Fibroblast of pulmonary artery (primary cell): ENCODE measurements at regions not wholly inside any gene's neighbourhood (a gene's known extent, or its start where the extent isn't known, plus 50 kb on each side); places are given as distances from the start of the nearest gene placed in this dataset.

ENCODE experiments used
- DNase-seq: peaks from one replicate; pipeline ENCODE4 v3.0.0-alpha.2; 2010; ENCODE audit warnings: low read depth
- H3K4me3 ChIP-seq: replicated peaks from 2 replicates; pipeline ENCODE4 v1.5.1; 2011; ENCODE audit warnings: low read depth, mild to moderate bottlenecking, control low read depth, low read length, moderate library complexity
- TF ChIP-seq, protein P1 (sequence below): IDR thresholded peaks from 2 replicates; pipeline ENCODE4 v1.5.1; 2011; ENCODE audit warnings: mild to moderate bottlenecking, control low read depth, low read length, inconsistent platforms; ENCODE audit errors: missing control alignments

DNA sequence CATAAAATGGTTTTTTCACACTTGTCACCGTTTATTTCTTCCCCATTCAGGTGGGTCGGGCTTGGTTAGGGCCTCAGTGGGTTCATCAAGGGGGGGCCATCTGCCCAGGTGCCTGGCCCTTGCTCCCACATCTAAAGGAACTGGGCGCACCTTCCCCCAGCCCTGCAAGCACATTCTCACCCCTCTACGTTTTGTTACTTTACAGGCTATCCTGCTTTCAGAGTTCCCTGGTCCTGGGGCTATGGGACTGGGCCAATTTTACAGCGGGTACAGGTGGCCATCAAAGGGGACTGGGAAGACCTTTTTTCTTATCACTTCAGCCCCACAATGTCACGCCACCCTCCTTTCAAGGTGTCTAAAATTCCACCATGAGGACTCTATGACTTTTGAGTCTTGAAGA is 71.8 kb upstream of the HAAO start:
- no peak for DNase-seq
- TF ChIP-seq, protein P1, sequence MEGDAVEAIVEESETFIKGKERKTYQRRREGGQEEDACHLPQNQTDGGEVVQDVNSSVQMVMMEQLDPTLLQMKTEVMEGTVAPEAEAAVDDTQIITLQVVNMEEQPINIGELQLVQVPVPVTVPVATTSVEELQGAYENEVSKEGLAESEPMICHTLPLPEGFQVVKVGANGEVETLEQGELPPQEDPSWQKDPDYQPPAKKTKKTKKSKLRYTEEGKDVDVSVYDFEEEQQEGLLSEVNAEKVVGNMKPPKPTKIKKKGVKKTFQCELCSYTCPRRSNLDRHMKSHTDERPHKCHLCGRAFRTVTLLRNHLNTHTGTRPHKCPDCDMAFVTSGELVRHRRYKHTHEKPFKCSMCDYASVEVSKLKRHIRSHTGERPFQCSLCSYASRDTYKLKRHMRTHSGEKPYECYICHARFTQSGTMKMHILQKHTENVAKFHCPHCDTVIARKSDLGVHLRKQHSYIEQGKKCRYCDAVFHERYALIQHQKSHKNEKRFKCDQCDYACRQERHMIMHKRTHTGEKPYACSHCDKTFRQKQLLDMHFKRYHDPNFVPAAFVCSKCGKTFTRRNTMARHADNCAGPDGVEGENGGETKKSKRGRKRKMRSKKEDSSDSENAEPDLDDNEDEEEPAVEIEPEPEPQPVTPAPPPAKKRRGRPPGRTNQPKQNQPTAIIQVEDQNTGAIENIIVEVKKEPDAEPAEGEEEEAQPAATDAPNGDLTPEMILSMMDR, result no peak
- no peak overlapping the region for H3K4me3 ChIP-seq

DNA sequence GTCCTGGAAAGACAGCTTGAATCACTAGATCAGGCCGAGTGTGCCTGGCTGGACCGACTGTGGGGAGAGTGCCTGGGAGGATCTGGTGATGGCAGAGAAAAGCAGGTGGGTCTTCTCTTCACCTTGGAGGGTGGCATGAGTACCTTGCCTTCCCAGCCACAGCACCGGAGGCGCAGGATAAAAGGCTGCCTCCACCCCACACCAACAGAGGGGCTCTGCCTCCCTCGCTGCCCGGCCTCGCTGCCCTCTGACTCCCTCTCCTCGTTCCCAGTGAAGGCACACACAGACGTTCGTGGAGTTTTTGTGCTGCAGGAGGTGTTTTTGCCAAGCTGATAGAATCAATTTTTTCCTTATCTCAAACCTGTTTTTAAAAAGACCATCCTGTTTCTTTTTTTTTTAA is 71.4 kb upstream of the HAAO start:
- H3K4me3 ChIP-seq, result no peak overlapping the region
- TF ChIP-seq, protein P1, result no peak
- DNase-seq, result no peak

DNA sequence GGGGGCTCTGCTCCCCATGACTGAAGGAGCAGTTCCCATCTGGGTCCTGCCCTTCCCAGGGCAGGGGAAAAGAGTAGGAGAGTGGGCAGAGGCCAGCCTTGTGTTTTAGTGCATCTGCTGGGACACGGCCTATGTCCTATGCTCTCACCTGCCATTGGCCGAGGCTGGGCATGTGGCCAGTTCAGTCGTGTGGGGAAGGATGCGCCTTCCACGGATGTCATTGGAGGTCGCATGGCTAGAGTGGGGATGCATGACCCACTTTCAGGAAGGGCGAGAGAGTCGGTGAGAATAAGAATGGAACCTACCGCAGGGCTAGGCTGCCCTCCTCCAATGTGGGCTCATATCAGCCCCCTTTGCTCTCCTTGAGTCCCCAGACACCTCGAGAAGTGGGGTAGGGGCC is 70.9 kb upstream of the HAAO start:
- DNase-seq, result no peak

DNA sequence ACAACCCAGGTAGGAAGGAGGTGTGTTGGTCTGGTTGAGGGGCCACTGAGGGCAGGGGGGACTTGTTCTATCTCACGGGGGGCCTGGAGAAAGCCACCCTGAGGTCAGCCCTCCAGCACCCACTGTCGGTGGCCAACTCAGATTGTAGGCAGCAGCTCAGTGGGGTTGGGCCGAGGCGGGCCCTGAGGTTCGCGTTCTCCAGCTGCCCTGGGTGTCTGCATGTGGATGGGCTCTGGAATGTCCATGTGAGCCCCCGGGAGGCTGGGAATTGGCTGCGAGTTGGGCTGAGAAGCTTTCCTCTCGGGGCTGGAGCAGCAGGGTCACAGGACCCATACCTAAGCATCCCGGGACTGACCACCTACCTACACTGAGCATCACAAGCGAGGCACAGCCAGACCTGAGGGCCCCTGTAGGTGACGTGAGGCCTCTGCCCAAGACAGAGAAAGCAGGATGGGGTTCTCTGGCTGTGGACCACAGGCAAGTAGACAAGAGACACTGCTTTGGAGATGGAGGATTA is 70.3 kb upstream of the HAAO start:
- no peak for DNase-seq
- TF ChIP-seq, protein P1, result no peak
- H3K4me3 ChIP-seq, result no peak overlapping the region

More for the DNA sequence above, 70.9 kb upstream of the HAAO start:
- H3K4me3 ChIP-seq, result no peak overlapping the region
- TF ChIP-seq, protein P1, result no peak

DNA sequence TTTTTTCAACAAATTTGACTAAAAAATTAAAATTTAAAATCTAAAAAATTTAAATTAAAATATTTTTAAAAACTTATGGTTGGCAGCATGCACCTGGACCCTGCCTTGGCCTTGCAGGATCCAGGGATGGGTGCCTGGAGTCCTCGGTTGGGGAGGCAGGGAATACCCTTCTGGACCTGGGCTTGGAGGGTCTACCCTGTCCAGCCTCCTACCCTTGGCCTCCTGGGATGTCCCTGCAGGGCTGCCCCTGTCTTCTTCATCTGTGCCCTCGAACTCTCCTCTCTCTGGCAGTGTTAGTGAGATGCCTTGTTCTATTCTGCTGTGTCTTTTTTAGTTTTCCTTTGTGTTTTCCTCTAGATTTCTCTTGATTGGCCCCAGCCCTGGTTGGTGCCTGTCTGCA is 68.9 kb upstream of the HAAO start:
- TF ChIP-seq, protein P1, result no peak
- DNase-seq, result no peak
- H3K4me3 ChIP-seq, result no peak overlapping the region

DNA sequence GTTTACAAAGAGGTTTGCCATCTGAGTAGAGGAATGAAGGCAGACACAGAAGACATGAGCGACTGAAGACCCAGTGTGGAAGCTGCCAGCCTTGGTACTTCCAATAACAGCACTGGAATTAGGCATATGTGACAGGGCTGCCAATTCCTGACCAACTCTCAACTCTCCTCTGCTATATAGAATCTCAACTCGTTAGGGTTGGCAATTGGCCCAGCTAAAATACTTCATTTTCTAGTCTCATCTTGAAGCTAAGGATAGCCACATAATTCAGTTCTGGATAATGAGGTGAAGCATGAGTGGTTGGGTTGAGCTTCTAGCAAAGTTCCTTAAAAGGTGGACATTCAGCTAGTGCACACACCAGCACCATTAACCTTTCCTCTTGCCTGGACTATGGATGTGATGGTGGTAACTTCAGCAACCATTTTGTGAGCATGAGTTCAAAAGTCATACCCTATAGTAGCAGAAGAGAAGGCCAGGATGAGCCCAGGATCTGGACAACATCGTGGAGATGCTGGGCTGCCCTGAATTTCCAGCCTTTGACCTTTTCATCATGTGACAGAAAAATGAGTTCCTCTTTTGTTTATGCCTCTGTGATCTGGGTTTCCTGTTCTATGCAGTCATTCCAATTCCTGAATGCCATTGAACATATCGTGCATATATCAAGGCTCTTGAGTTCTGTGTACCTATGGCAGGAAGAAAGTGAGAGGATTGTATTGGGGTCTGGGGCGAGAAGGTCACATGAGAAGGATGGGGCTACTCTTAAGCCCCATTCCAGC is 68.1 kb upstream of the HAAO start:
- H3K4me3 ChIP-seq, result no peak overlapping the region
- no peak for DNase-seq
- TF ChIP-seq, protein P1, result no peak

DNA sequence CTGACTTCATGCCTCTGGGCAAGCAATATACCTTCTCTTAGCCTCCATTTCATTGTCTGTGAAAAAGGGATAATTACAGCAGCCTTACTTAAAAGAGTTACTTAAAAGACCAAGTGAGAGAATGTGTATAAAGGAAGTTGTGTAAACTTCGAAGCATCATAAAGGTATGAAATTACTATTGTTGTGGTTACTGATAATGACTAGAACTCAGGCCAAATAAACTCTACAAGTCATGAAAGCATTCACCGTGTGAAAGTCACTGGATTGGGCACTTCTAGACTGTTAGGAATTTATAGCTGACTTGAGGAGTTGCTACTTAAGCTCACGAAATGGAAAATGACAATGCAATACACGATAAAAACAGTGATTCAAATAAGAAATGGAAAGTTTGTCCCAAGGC is 67.4 kb upstream of the HAAO start:
- TF ChIP-seq, protein P1, result no peak
- peak; percentile 86 for DNase-seq
- H3K4me3 ChIP-seq, result no peak overlapping the region
